ENCODE measurements at regions not wholly inside any gene's neighbourhood (a gene's known extent, or its start where the extent isn't known, plus 50 kb on each side); places are given as distances from the start of the nearest gene placed in this dataset.

DNA sequence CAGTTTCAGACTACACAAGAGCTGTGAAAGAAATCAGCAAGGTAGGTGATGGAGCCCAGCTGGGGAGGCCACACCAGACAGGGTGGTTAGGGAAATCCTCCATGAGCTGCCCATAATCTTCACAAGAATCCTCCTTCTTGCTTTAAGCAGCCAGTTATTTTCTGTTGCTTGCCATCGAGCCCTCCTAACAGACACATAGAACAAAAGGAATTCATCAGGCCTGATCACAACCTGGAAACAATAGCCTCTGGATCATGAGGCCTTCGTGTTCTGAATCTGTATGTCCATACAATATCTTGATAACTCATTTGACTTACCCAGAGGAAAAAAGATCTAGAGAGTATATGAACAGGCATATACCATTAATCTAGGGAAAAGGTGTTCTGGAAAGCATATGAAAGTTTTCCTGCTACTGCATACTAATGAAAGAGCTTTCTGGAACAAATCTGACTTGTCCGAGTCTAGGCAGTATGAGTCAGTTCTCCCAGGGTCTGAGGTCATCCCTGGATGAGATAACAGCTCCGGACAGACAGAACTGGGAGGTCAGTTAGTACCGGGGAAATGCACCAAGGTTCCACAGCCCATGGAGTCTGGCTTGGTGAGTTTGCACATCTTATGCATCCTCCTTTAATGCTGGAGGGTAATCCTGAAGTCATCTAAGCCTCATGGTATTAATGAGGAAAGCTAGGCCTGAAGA, 52.8 kb upstream of the ELK3 start:
- TF ChIP-seq POLR2A (IDR thresholded peaks at IDR 0.05) (no peak), EP300 (IDR thresholded peaks at IDR 0.05) (no peak)
